ENCODE measurements at regions not wholly inside any gene's neighbourhood (a gene's known extent, or its start where the extent isn't known, plus 50 kb on each side); places are given as distances from the start of the nearest gene placed in this dataset.
"Not testable (repeated sequence)": the region's sequence is repeated elsewhere in the genome, so short reads cannot be mapped to it uniquely, and the experiment has no call there.

- H3K4me3 ChIP-seq; H3K27me3 ChIP-seq (ENCODE audit: low read depth); in situ Hi-C loops (cut with MboI; ENCODE audit: low sequenced_read_pairs); H3K9me3 ChIP-seq; DNase-seq (ENCODE audit: low spot score in 2 of 2); H3K36me3 ChIP-seq (replicated peaks); H3K4me1 ChIP-seq: not testable (repeated sequence)
These were observed 1041.0 kb downstream of the PRIM2 start for GRCh38 chr6:58358452-58358851.

DNA sequence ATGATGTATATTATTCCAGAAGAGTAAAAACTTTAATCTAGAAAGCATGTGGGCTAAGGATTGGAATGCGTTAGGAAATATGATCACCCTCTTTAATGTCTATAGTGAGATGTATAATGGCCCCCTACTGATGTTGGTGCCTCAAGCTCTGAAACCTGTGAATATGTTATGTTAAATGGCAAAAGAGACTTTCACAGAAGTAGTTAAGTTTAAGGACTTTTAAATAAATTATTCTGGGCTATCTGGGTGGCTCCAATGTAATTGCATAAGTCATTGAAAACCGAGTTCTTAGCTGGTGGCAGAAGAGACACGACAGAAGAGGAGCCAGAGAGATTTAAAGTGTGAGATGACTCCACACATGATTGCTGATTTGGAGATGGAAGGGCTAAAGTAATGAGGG lies 1048.4 kb downstream of the PRIM2 start:
- H3K4me3 ChIP-seq; DNase-seq (ENCODE audit: low spot score in 2 of 2); in situ Hi-C loops (cut with MboI; ENCODE audit: low sequenced_read_pairs); H3K36me3 ChIP-seq (replicated peaks); H3K27me3 ChIP-seq (ENCODE audit: low read depth); H3K4me1 ChIP-seq; H3K9me3 ChIP-seq: not testable (repeated sequence)

- H3K27me3 ChIP-seq (ENCODE audit: low read depth); in situ Hi-C loops (cut with MboI; ENCODE audit: low sequenced_read_pairs); H3K4me1 ChIP-seq; H3K9me3 ChIP-seq; H3K36me3 ChIP-seq (replicated peaks); H3K4me3 ChIP-seq; DNase-seq (ENCODE audit: low spot score in 2 of 2): not testable (repeated sequence)
These were observed 1089.2 kb downstream of the PRIM2 start for GRCh38 chr6:58406659-58407058.

DNA sequence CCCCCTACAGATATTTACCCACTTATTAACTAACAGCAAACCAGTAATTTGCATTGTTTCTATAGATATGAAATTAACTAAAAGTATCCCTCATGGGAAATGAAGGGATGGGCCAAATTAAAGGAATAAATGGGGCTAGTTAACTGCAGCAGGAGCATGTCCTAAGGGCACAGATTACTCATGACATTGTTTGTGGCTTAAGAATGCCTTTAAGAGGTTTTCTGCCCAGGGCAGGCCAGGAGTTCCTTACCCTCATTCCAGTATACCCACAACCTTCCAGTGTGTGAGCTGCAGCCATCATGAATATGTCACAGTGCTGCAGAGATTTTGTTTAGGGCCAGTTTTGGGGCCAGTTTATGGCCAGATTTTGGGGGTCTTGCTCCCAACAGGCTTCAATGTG lies 1101.9 kb downstream of the PRIM2 start:
- Histone ChIP-seq H3K36me3 (replicated peaks) (no peaks in the 10 kb centered on the region), H3K9me3 (peaks cover 3% of the 10 kb centered on the region), H3K4me3 (no peak overlapping the region), H3K4me1 (no peaks in the 10 kb centered on the region), H3K27me3 (ENCODE audit: low read depth) (no peaks in the 10 kb centered on the region)
- DNase-seq (ENCODE audit: low spot score in 2 of 2) = no peak
- in situ Hi-C loops (cut with MboI; ENCODE audit: low sequenced_read_pairs) = no loop called here
